Prostate gland (tissue), 2 donors: ENCODE measurements at regions not wholly inside any gene's neighbourhood (a gene's known extent, or its start where the extent isn't known, plus 50 kb on each side); places are given as distances from the start of the nearest gene placed in this dataset.

Experiments
- DNase-seq: peaks from one replicate; pipeline ENCODE4 v3.0.0-alpha.2; 2019; ENCODE audit warnings: low spot score
- H3K27ac ChIP-seq, 2 donors: fragments of 200-600 bp; sonication (generic); 2 replicates each; pipeline ENCODE4 v1.5.1; 2017 to 2019
- H3K27me3 ChIP-seq: fragments of 200-600 bp; sonication (generic); replicated peaks from 2 replicates; pipeline ENCODE4 v1.5.1; 2019; ENCODE audit not compliant: insufficient read depth
- H3K36me3 ChIP-seq, 2 donors: fragments of 200-600 bp; sonication (generic); 1 replicate in 1 of 2; 2 replicates in 1 of 2; pipeline versions ENCODE4 v1.5.1 to v1.8.1; 2017 to 2019
- H3K4me1 ChIP-seq: fragments of 200-600 bp; sonication (generic); replicated peaks from 2 replicates; pipeline ENCODE4 v1.5.1; 2019
- H3K4me3 ChIP-seq, 2 donors: fragments of 200-600 bp; sonication (generic); 2 replicates each; pipeline ENCODE4 v1.5.1; 2017 to 2019
- H3K9me3 ChIP-seq: fragments of 200-600 bp; sonication (generic); 2 replicates; pipeline ENCODE4 v1.5.1; 2017
- CTCF ChIP-seq, 4 experiments: fragments of 200-600 bp in 2 of 4; fragments of 450-650 bp in 2 of 4; sonication (generic) in 2 of 4; IDR thresholded peaks; 1 replicate in 3 of 4; 2 replicates in 1 of 4; pipeline ENCODE4 v1.5.1; 2016 to 2019; ENCODE audit warnings: antibody characterized with exemption in 4 of 4, mild to moderate bottlenecking in 2 of 4, moderate library complexity in 2 of 4
- POLR2A ChIP-seq: fragments of 450-650 bp; IDR thresholded peaks from one replicate; pipeline ENCODE4 v1.6.1; 2016; ENCODE audit warnings: antibody characterized with exemption, mild to moderate bottlenecking
- POLR2AphosphoS5 ChIP-seq: sonication (generic); formaldehyde crosslinking; IDR thresholded peaks from one replicate; pipeline ENCODE4 v1.6.1; 2017; ENCODE audit warnings: antibody characterized with exemption
- WGBS: methylation state at CpG from one replicate; pipeline ENCODE4 v1.1.5; 2018; 5-methylcytosine and 5-hydroxymethylcytosine counted together
- intact Hi-C: fragments of 100-400 bp; cut with DNase I; formaldehyde crosslinking; loops from one replicate; pipeline ENCODE4 v1.14.2; 2022

DNA sequence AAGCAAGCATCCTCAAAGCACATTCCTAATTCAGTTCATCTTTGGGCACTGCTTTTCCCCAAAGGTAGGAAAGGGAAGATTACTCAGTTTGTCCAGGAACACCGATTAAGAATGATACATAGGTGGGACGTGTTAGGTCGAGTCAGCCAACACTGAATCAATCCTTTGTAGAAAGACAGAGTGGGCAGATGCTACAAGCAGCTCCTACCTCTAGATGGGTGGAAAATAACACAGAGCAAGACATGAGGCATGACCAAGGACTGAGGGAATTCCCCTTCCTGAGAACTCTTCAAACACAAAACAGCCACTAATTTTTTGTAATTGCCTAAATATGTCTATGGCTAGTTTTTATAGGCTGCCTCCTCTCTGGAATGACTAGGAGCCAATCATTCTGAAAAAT is 331.7 kb downstream of the HNRNPD start:
- Histone ChIP-seq H3K4me1 (no peaks in the 10 kb centered on the region), H3K27ac (no peak overlapping the region), H3K4me3 (no peak overlapping the region), H3K36me3 (no peaks in the 10 kb centered on the region), H3K27me3 (no peaks in the 10 kb centered on the region), H3K9me3 (no peaks in the 10 kb centered on the region)
- intact Hi-C loops = no loop called here
- 39% methylated on average over 3 of the region's 3 CpGs for WGBS
- no peak for DNase-seq
- TF ChIP-seq CTCF (IDR thresholded peaks at IDR 0.05) (no peak), POLR2A (no peak), POLR2AphosphoS5 (no peak)

- WGBS = 60% methylated on average over 2 of the region's 2 CpGs
- no peak overlapping the region for H3K27ac ChIP-seq
- intact Hi-C loops = no loop called here
- DNase-seq = no peak
- no peak overlapping the region for H3K4me3 ChIP-seq
- no peaks in the 10 kb centered on the region for H3K9me3 ChIP-seq
- no peaks in the 10 kb centered on the region for H3K4me1 ChIP-seq
- no peaks in the 10 kb centered on the region for H3K27me3 ChIP-seq
- TF ChIP-seq POLR2AphosphoS5 = no peak
- no peak for TF ChIP-seq POLR2A
- no peaks in the 10 kb centered on the region for H3K36me3 ChIP-seq
These were observed 334.9 kb downstream of the HNRNPD start for GRCh38 chr4:82038936-82039335.

DNA sequence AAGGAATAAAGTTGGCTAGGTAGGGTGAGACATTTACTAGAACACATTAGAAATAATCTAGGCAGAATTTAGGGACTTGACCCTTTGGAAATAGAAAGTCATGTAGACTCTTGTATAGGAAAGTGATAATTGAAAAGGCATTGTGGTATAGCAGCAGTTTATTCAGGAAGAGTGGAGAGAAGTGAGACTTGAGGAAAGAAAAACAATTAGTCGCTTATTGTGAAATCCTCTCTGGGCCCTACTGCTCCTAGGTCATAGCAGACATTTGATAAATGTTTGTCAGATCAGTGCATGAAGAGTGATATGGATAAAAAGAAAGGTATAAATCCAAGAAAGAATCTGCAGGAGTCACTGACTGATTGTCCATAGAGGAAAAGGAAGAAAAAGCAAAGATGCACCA is 337.6 kb downstream of the HNRNPD start:
- intact Hi-C loops = no loop called here
- no peaks in the 10 kb centered on the region for H3K36me3 ChIP-seq
- H3K27ac ChIP-seq = no peak overlapping the region
- no peaks in the 10 kb centered on the region for H3K9me3 ChIP-seq
- H3K27me3 ChIP-seq = no peaks in the 10 kb centered on the region
- WGBS = 94% methylated on average over 1 of the region's 1 CpG
- H3K4me3 ChIP-seq = no peak overlapping the region
- H3K4me1 ChIP-seq = no peaks in the 10 kb centered on the region
- DNase-seq = no peak
- TF ChIP-seq POLR2AphosphoS5 = no peak
- no peak for TF ChIP-seq POLR2A
- TF ChIP-seq CTCF (IDR thresholded peaks at IDR 0.05) = no peak

- Histone ChIP-seq H3K27me3 (no peaks in the 10 kb centered on the region), H3K9me3 (no peaks in the 10 kb centered on the region), H3K36me3 (no peaks in the 10 kb centered on the region), H3K27ac (no peak overlapping the region), H3K4me3 (no peak overlapping the region), H3K4me1 (no peaks in the 10 kb centered on the region)
- DNase-seq = no peak
- 90% methylated on average over 2 of the region's 2 CpGs for WGBS
- intact Hi-C loops = no loop called here
- TF ChIP-seq POLR2AphosphoS5 = no peak
- TF ChIP-seq CTCF (IDR thresholded peaks at IDR 0.05) = no peak
- no peak for TF ChIP-seq POLR2A
These were observed 338.9 kb downstream of the HNRNPD start for GRCh38 chr4:82034878-82035277.

DNA sequence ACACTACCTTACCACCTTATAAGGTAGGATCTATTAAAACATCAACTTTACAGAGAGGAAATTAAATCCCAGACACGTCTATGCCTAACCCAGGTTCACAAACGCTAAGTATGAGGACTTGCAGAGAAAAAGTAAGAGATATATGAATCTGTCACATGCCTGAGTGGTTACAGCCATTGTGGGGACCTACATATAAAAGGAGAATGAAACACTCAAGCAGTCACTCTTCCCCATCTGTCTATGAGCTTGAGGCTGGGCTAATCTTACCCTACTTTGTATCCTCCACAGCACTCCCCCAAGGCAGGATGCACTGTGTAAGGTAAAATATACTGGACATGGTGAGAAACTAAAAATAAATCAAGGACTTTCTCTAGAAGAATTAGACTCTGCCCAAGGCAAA is 339.9 kb downstream of the HNRNPD start:
- 39% methylated on average over 2 of the region's 2 CpGs for WGBS
- TF ChIP-seq POLR2A (no peak), POLR2AphosphoS5 (no peak), CTCF (IDR thresholded peaks at IDR 0.05) (no peak)

More for the DNA sequence above, 339.9 kb downstream of the HNRNPD start:
- H3K27me3 ChIP-seq = no peaks in the 10 kb centered on the region
- no peaks in the 10 kb centered on the region for H3K9me3 ChIP-seq
- no peaks in the 10 kb centered on the region for H3K36me3 ChIP-seq
- DNase-seq = no peak
- H3K27ac ChIP-seq = no peak overlapping the region
- no peaks in the 10 kb centered on the region for H3K4me1 ChIP-seq
- intact Hi-C loops = no loop called here
- H3K4me3 ChIP-seq = no peak overlapping the region
